Hepatocyte (in vitro differentiated cells): ENCODE measurements at regions not wholly inside any gene's neighbourhood (a gene's known extent, or its start where the extent isn't known, plus 50 kb on each side); places are given as distances from the start of the nearest gene placed in this dataset.

Experiments used
- CTCF ChIP-seq: fragments of 200-600 bp; sonication (generic); IDR thresholded peaks from 2 replicates; pipeline ENCODE4 v1.5.1; 2016; ENCODE audit warnings: antibody characterized with exemption, mild to moderate bottlenecking; ENCODE audit not compliant: poor library complexity
- EZH2 ChIP-seq: fragments of 200-600 bp; sonication (generic); IDR thresholded peaks from 2 replicates; pipeline ENCODE4 v1.6.1; 2016; ENCODE audit warnings: antibody characterized with exemption, mild to moderate bottlenecking, borderline replicate concordance
- EZH2phosphoT487 ChIP-seq: fragments of 200-600 bp; sonication (generic); IDR thresholded peaks from one replicate; pipeline ENCODE4 v1.6.1; 2018; ENCODE audit warnings: antibody characterized with exemption, mild to moderate bottlenecking, low read depth, moderate library complexity; ENCODE audit not compliant: unreplicated experiment, severe bottlenecking

GRCh38 chr6:87975561-87975960 lies 72.1 kb upstream of the SPACA1 start:
- TF ChIP-seq CTCF (no peak), EZH2phosphoT487 (no peak), EZH2 (no peak)
